Heart left ventricle (tissue), 13 donors: ENCODE measurements at regions not wholly inside any gene's neighbourhood (a gene's known extent, or its start where the extent isn't known, plus 50 kb on each side); places are given as distances from the start of the nearest gene placed in this dataset.

Experiments
- POLR2A ChIP-seq, 2 donors: fragments of 450-650 bp; IDR thresholded peaks; one replicate each; pipeline ENCODE4 v1.6.1; 2017; ENCODE audit warnings: antibody characterized with exemption in 2 of 2, mild to moderate bottlenecking in 2 of 2, moderate library complexity in 2 of 2
- TF ChIP-seq, protein P1 (sequence below), 12 donors: fragments of 200-600 bp; sonication (generic) in 4 of 12; IDR thresholded peaks; one replicate each; pipeline versions ENCODE4 v1.5.0 to v1.8.0; 2018 to 2022; ENCODE audit warnings: antibody characterized with exemption in 12 of 12, mild to moderate bottlenecking in 5 of 12
- donor health status: ischemic (EF 13 %, LVEDD 7.1; RV severe dilation, severe dysfunction).
- donor health status: DM: no; HTN: yes; CAD: no.
- donor health status: DM: no; HTN: no; CAD: no.
- donor health status: ischemic (EF 25% LVEDD 6.9; RV normal size, moderate dysfunction).
- donor health status: ischemic (EF 25% LVEDD 5.7; RV mildly dilated, moderate dysfunction).
- donor health status: ischemic (EF 35%, LVEDD 5.7; RV mildly dilated, moderate dysfunction).
- donor health status: nonischemic (EF 11% LVEDD 7.7; RV severe dilation, severe dysfunction).
- donor health status: DM: yes; HTN: yes; CAD: no.
- donor health status: PGD.
- donor health status: ischemic (EF 29% LVEDD 5.4; RV normal size, mild dysfunction).
- donor health status: nonischemic (EF 23%, LVEDD 6.1; RV moderate dilation, normal function).

- no peak for TF ChIP-seq POLR2A (IDR thresholded peaks at IDR 0.05)
- TF ChIP-seq, protein P1, sequence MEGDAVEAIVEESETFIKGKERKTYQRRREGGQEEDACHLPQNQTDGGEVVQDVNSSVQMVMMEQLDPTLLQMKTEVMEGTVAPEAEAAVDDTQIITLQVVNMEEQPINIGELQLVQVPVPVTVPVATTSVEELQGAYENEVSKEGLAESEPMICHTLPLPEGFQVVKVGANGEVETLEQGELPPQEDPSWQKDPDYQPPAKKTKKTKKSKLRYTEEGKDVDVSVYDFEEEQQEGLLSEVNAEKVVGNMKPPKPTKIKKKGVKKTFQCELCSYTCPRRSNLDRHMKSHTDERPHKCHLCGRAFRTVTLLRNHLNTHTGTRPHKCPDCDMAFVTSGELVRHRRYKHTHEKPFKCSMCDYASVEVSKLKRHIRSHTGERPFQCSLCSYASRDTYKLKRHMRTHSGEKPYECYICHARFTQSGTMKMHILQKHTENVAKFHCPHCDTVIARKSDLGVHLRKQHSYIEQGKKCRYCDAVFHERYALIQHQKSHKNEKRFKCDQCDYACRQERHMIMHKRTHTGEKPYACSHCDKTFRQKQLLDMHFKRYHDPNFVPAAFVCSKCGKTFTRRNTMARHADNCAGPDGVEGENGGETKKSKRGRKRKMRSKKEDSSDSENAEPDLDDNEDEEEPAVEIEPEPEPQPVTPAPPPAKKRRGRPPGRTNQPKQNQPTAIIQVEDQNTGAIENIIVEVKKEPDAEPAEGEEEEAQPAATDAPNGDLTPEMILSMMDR (IDR thresholded peaks at IDR 0.05): no peak
These were observed 167.8 kb upstream of the MDGA2 start for GRCh38 chr14:47843236-47843635.
